Gastroesophageal sphincter (tissue), 4 donors: ENCODE measurements at regions not wholly inside any gene's neighbourhood (a gene's known extent, or its start where the extent isn't known, plus 50 kb on each side); places are given as distances from the start of the nearest gene placed in this dataset.

Experiments
- ATAC-seq: fragments of 150-250 bp; one replicate; pipeline ENCODE4 v1.9.1; 2016; ENCODE audit warnings: mild to moderate bottlenecking, moderate library complexity
- H3K27ac ChIP-seq, 4 donors: fragments of 200-600 bp; sonication (generic) in 3 of 4; 1 replicate in 3 of 4; 2 replicates in 1 of 4; pipeline ENCODE4 v1.5.1; 2016 to 2019
- H3K27me3 ChIP-seq: fragments of 200-600 bp; sonication (generic); one replicate; pipeline ENCODE4 v1.5.1; 2019
- H3K36me3 ChIP-seq, 2 donors: fragments of 200-600 bp; sonication (generic); one replicate each; pipeline ENCODE4 v1.5.1; 2019; ENCODE audit warnings: control low read depth in 1 of 2
- H3K4me1 ChIP-seq, 3 donors: fragments of 200-600 bp; sonication (generic); 1 replicate in 2 of 3; 2 replicates in 1 of 3; pipeline ENCODE4 v1.5.1; 2016 to 2019; ENCODE audit warnings: control low read depth in 2 of 3
- H3K4me3 ChIP-seq, 2 donors: fragments of 200-600 bp; sonication (generic); one replicate each; pipeline ENCODE4 v1.5.1; 2019; ENCODE audit warnings: mild to moderate bottlenecking in 1 of 2, moderate library complexity in 1 of 2
- H3K9me3 ChIP-seq, 3 donors: fragments of 200-600 bp; sonication (generic); one replicate each; pipeline ENCODE4 v1.5.1; 2017 to 2019; ENCODE audit warnings: control low read depth in 2 of 3
- CTCF ChIP-seq, 4 experiments: fragments of 200-600 bp in 2 of 4; fragments of 450-650 bp in 2 of 4; sonication (generic) in 1 of 4; IDR thresholded peaks; one replicate each; pipeline ENCODE4 v1.5.1; 2017 to 2019; ENCODE audit warnings: antibody characterized with exemption in 4 of 4, mild to moderate bottlenecking in 2 of 4, moderate library complexity in 2 of 4
- EP300 ChIP-seq: sonication (generic); formaldehyde crosslinking; IDR thresholded peaks from one replicate; pipeline ENCODE4 v1.6.1; 2017; ENCODE audit warnings: antibody characterized with exemption, mild to moderate bottlenecking
- POLR2A ChIP-seq, 2 donors: fragments of 450-650 bp; IDR thresholded peaks; one replicate each; pipeline ENCODE4 v1.6.1; 2017; ENCODE audit warnings: antibody characterized with exemption in 2 of 2, mild to moderate bottlenecking in 2 of 2, moderate library complexity in 1 of 2
- POLR2AphosphoS5 ChIP-seq: sonication (generic); formaldehyde crosslinking; IDR thresholded peaks from one replicate; pipeline ENCODE4 v1.6.1; 2017; ENCODE audit warnings: antibody characterized with exemption
- WGBS, 2 donors: methylation state at CpG; one replicate each; pipeline ENCODE4 v1.1.5; 2018; ENCODE audit warnings: low coverage in 1 of 2; 5-methylcytosine and 5-hydroxymethylcytosine counted together

GRCh38 chr15:31477301-31477700 is 150.7 kb downstream of the KLF13 start:
- Histone ChIP-seq H3K9me3 (no peaks in the 10 kb centered on the region), H3K27me3 (peaks cover 22% of the 10 kb centered on the region), H3K27ac (no peak overlapping the region), H3K36me3 (no peaks in the 10 kb centered on the region), H3K4me3 (no peak overlapping the region), H3K4me1 (no peaks in the 10 kb centered on the region)
- 93% methylated on average over 2 of the region's 4 CpGs; no CpG with 5 or more reads in 1 of the 2 donors for WGBS, 2 donors
- no peak for ATAC-seq
- TF ChIP-seq POLR2AphosphoS5 (no peak), POLR2A (IDR thresholded peaks at IDR 0.05) (no peak), EP300 (no peak), CTCF (IDR thresholded peaks at IDR 0.05) (no peak)

- peaks cover 0 to 6% (median 0%) of the 10 kb centered on the region in 3 donors for H3K4me1 ChIP-seq
These were observed 151.4 kb downstream of the KLF13 start for GRCh38 chr15:31477851-31478701.

GRCh38 chr15:31478702-31479221 is 152.1 kb downstream of the KLF13 start:
- Histone ChIP-seq H3K4me3 (no peak overlapping the region), H3K9me3 (no peaks in the 10 kb centered on the region), H3K36me3 (no peaks in the 10 kb centered on the region), H3K27ac (no peak overlapping the region), H3K27me3 (peaks cover 35% of the 10 kb centered on the region), H3K4me1 (peaks cover 0 to 11% (median 0%) of the 10 kb centered on the region in 3 donors)
- TF ChIP-seq CTCF (IDR thresholded peaks at IDR 0.05), result no peak
- TF ChIP-seq POLR2AphosphoS5, result no peak
- ATAC-seq, result no peak
- no CpG with 5 or more reads among the region's 13 CpGs for WGBS, 2 donors

More at GRCh38 chr15:31477851-31478701, 151.4 kb downstream of the KLF13 start:
- H3K27ac ChIP-seq, result no peak overlapping the region
- H3K36me3 ChIP-seq, result no peaks in the 10 kb centered on the region
- H3K4me3 ChIP-seq, result no peak overlapping the region
- no peak for TF ChIP-seq CTCF (IDR thresholded peaks at IDR 0.05)
- no peak for TF ChIP-seq EP300
- TF ChIP-seq POLR2AphosphoS5, result no peak
- TF ChIP-seq POLR2A (IDR thresholded peaks at IDR 0.05), result no peak
- ATAC-seq, result no peak
- 84 to 89% methylated on average over 6 to 7 of the region's 8 CpGs for WGBS, 2 donors
- H3K27me3 ChIP-seq, result peaks cover 29% of the 10 kb centered on the region
- H3K9me3 ChIP-seq, result no peaks in the 10 kb centered on the region

GRCh38 chr15:31480356-31481025 is 153.9 kb downstream of the KLF13 start:
- peaks cover 0 to 6% of the 10 kb centered on the region in 2 donors for H3K36me3 ChIP-seq
- ATAC-seq, result no peak
- H3K9me3 ChIP-seq, result no peaks in the 10 kb centered on the region
- peaks cover 48% of the 10 kb centered on the region for H3K27me3 ChIP-seq
- peaks cover 0 to 11% (median 0%) of the 10 kb centered on the region in 3 donors for H3K4me1 ChIP-seq
- WGBS, 2 donors, result 46 to 74% methylated on average over 8 to 11 of the region's 12 CpGs
- H3K27ac ChIP-seq, result no peak overlapping the region
- no peak overlapping the region for H3K4me3 ChIP-seq
- no peak for TF ChIP-seq POLR2A (IDR thresholded peaks at IDR 0.05)
- no peak for TF ChIP-seq EP300
- TF ChIP-seq POLR2AphosphoS5, result no peak
- no peak for TF ChIP-seq CTCF (IDR thresholded peaks at IDR 0.05)
